ENCODE measurements at regions not wholly inside any gene's neighbourhood (a gene's known extent, or its start where the extent isn't known, plus 50 kb on each side); places are given as distances from the start of the nearest gene placed in this dataset.

DNA sequence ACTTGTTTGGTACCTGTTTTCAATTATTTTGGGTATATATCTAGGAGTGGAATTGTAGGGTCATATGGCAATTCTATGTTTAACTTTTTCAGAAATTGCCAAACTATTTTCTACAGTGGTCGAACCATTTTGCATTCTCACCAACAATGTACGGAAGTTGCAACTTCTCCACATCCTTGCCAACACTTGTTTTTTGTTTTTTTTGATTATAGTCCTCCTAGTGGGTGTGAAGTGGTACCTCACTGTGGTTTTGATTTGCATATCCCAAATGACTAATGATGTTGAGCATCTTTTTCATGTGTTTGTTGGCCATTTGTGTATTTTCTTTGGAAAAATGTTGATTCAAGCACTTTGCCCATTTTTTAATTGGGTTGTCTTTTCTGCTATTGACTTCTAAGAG, 122.1 kb downstream of the RPS24 start:
- TF ChIP-seq SUZ12 (IDR thresholded peaks at IDR 0.05; ENCODE audit: extremely low read depth, insufficient read depth, insufficient read length) (no peak), ZNF274 (IDR thresholded peaks at IDR 0.05; ENCODE audit: low read depth, low read length) (no peak), YY1 (IDR thresholded peaks at IDR 0.05; ENCODE audit: insufficient read depth, insufficient read length) (no peak)
